K562 (cell line): ENCODE measurements at regions not wholly inside any gene's neighbourhood (a gene's known extent, or its start where the extent isn't known, plus 50 kb on each side); places are given as distances from the start of the nearest gene placed in this dataset.
"Not testable (repeated sequence)": the region's sequence is repeated elsewhere in the genome, so short reads cannot be mapped to it uniquely, and the experiment has no call there.

ENCODE experiments used
- ATAC-seq: fragments of 200-7000 bp; cut with Tn5 transposase; 3 replicates; pipeline ENCODE4 v1.9.1; 2020; ENCODE audit warnings: moderate library complexity
- BruUV-seq: library from RNA; stranded (reverse); fragments of 400-500 nt; replicated peaks from 2 replicates; lab custom pipeline; 2021; lab: Mats Ljungman, UMichigan
- CTCF ChIA-PET: fragments of 300-600 bp; formaldehyde crosslinking; extraction: SDS; loops from one replicate; lab custom pipeline; 2021; ENCODE audit warnings: low intra/inter-chr PET ratio; lab: Yijun Ruan, JAX
- POLR2A ChIA-PET: fragments of 300-600, 350-650 bp; sonication (Branson Sonifier 250); formaldehyde crosslinking; extraction: SDS; loops from one replicate; lab custom pipeline; 2021; ENCODE audit warnings: antibody characterized with exemption, inconsistent platforms; lab: Yijun Ruan, JAX
- DNase-seq, 4 experiments: peaks; one replicate each; pipeline versions ENCODE4 v3.0.0 to v3.0.0-alpha.2; 2011 to 2018; ENCODE audit warnings: low spot score in 3 of 4, mixed read lengths in 3 of 4; ENCODE audit errors: extremely low read depth in 1 of 4
- FAIRE-seq: peaks from 2 replicates; lab custom pipeline; 2011; peaks lifted over from hg19 to GRCh38; lab: Jason Lieb, UNC
- H2AFZ ChIP-seq: 2 replicates; pipeline ENCODE4 v1.6.0; 2011; ENCODE audit warnings: low read depth, low read length, control low read depth, inconsistent platforms
- H3K27ac ChIP-seq: fragments of 200-600 bp; 3 replicates; pipeline ENCODE4 v1.8.0; 2011; ENCODE audit warnings: low read depth, mild to moderate bottlenecking, control low read depth, inconsistent platforms, low read length, moderate library complexity, mixed read lengths; ENCODE audit errors: extremely low read depth
- H3K27me3 ChIP-seq, 2 experiments: fragments of 300-600 bp in 1 of 2; 2 replicates in 1 of 2; 3 replicates in 1 of 2; pipeline versions ENCODE4 v1.6.0 to v1.8.0; 2011; ENCODE audit warnings: inconsistent platforms in 2 of 2, low read length in 2 of 2, mild to moderate bottlenecking in 1 of 2, mixed read lengths in 1 of 2, moderate library complexity in 1 of 2; ENCODE audit not compliant: control insufficient read depth in 2 of 2, insufficient read depth in 2 of 2
- H3K36me3 ChIP-seq: fragments of 300-600 bp; 3 replicates; pipeline ENCODE4 v1.8.0; 2011; ENCODE audit warnings: mild to moderate bottlenecking, low read length, inconsistent platforms; ENCODE audit not compliant: control insufficient read depth, insufficient read depth
- H3K4me1 ChIP-seq, 2 experiments: fragments of 200-600 bp in 1 of 2; replicated peaks in 1 of 2; 2 replicates in 1 of 2; 3 replicates in 1 of 2; pipeline versions ENCODE4 v1.5.1 to v1.8.0; 2011; ENCODE audit warnings: inconsistent platforms in 2 of 2, low read length in 2 of 2, mild to moderate bottlenecking in 1 of 2, mixed read lengths in 1 of 2, moderate library complexity in 1 of 2; ENCODE audit not compliant: control insufficient read depth in 2 of 2, insufficient read depth in 2 of 2
- H3K4me2 ChIP-seq: 2 replicates; pipeline ENCODE4 v1.6.1; 2011; ENCODE audit warnings: low read length, control low read depth, inconsistent platforms, mixed read lengths; ENCODE audit not compliant: insufficient read depth
- H3K4me3 ChIP-seq: fragments of 200-600 bp; sonication (generic), shearing (Covaris generic); 2 replicates; pipeline ENCODE4 v1.5.1; 2016; ENCODE audit warnings: control low read depth, inconsistent platforms
- H3K79me2 ChIP-seq: fragments of 200-600 bp; 3 replicates; pipeline ENCODE4 v1.8.0; 2011; ENCODE audit warnings: low read length, inconsistent platforms; ENCODE audit not compliant: control insufficient read depth, insufficient read depth
- H3K9ac ChIP-seq, 2 experiments: 2 replicates each; pipeline versions ENCODE4 v1.6.0 to v1.6.1; 2011; ENCODE audit warnings: low read depth in 2 of 2, low read length in 2 of 2, control low read depth in 1 of 2, inconsistent platforms in 1 of 2, mild to moderate bottlenecking in 1 of 2, mixed read lengths in 1 of 2; ENCODE audit not compliant: insufficient read depth in 1 of 2
- H3K9me1 ChIP-seq: one replicate; pipeline ENCODE4 v1.6.0; 2011; ENCODE audit warnings: inconsistent platforms, mild to moderate bottlenecking, low read length, moderate library complexity; ENCODE audit not compliant: control insufficient read depth, insufficient read depth
- H3K9me3 ChIP-seq: replicated peaks from 2 replicates; pipeline ENCODE4 v1.5.1; 2011; ENCODE audit warnings: low read depth, low read length, inconsistent platforms; ENCODE audit not compliant: control insufficient read depth, insufficient read depth
- H4K20me1 ChIP-seq: replicated peaks from 2 replicates; pipeline ENCODE4 v1.6.1; 2011; ENCODE audit warnings: low read length, inconsistent platforms, mixed read lengths; ENCODE audit not compliant: control insufficient read depth, insufficient read depth
- HMGXB4 ChIP-seq: sonication (generic); formaldehyde crosslinking; IDR thresholded peaks from 2 replicates; pipeline ENCODE4 v1.8.1; 2023; ENCODE audit warnings: mild to moderate bottlenecking, missing genetic modification reagents
- MLX ChIP-seq, 2 experiments: fragments of 450-650 bp in 1 of 2; sonication (generic) in 1 of 2; formaldehyde crosslinking; conservative IDR thresholded peaks; 2 replicates each; pipeline versions ENCODE4 v1.4.0 to v1.8.1; 2020 to 2022; ENCODE audit warnings: mild to moderate bottlenecking in 1 of 2, missing genetic modification reagents in 1 of 2
- RBM39 ChIP-seq: fragments of 200-400 bp; formaldehyde crosslinking; optimal IDR thresholded peaks from 2 replicates; pipeline ENCODE3; 2018; ENCODE audit warnings: low read depth, low read length
- ZNF354B ChIP-seq: fragments of 250-450 bp; sonication (Bioruptor Pico); IDR thresholded peaks from 2 replicates; pipeline ENCODE4 v1.4.0; 2020
- WGBS: fragments of 100-300 bp; shearing (Covaris generic); methylation state at CpG from one replicate; pipeline ENCODE4 v1.1.6; 2016; ENCODE audit warnings: low coverage, mixed read lengths; ENCODE audit not compliant: insufficient coverage; ENCODE audit errors: missing lambda C conversion rate; 5-methylcytosine and 5-hydroxymethylcytosine counted together
- in situ Hi-C: fragments of 300-500 bp; cut with MboI; formaldehyde crosslinking; loops from 4 replicates; pipeline ENCODE4 v1.15.0; 2018; ENCODE audit warnings: inconsistent platforms, mixed read lengths
- intact Hi-C: fragments of 100-400 bp; cut with micrococcal nuclease; formaldehyde crosslinking; loops from 2 replicates; pipeline ENCODE4 v1.14.2; 2022

GRCh38 chr4:20151436-20151835, 100.3 kb upstream of the SLIT2 start (continued):
- TF ChIP-seq HMGXB4 (no peak), RBM39 (no peak), ZNF354B (CRISPR knock-in tag) (no peak), MLX (CRISPR knock-in tag; conservative IDR thresholded peaks at IDR 0.05) (no peak)

GRCh38 chr4:20149143-20149542, 102.6 kb upstream of the SLIT2 start:
- H3K4me1 ChIP-seq, H3K36me3 ChIP-seq, BruUV-seq, intact Hi-C loops, H3K79me2 ChIP-seq, FAIRE-seq, H3K9ac ChIP-seq, H3K9me1 ChIP-seq, CTCF ChIA-PET, H3K27ac ChIP-seq, H3K4me3 ChIP-seq, H4K20me1 ChIP-seq, H3K9me3 ChIP-seq, H3K27me3 ChIP-seq, ATAC-seq, H2AFZ ChIP-seq, H3K4me2 ChIP-seq, DNase-seq, POLR2A ChIA-PET, in situ Hi-C loops: not testable (repeated sequence)
- WGBS, result no CpG with 5 or more reads among the region's 3 CpGs
